Dermis microvascular lymphatic vessel endothelial cell (primary cell): ENCODE measurements at regions not wholly inside any gene's neighbourhood (a gene's known extent, or its start where the extent isn't known, plus 50 kb on each side); places are given as distances from the start of the nearest gene placed in this dataset.

Experiments
- DNase-seq, 2 donors: peaks; one replicate each; pipeline versions ENCODE4 v3.0.0 to v3.0.0-alpha.2; 2010; ENCODE audit warnings: low read depth in 2 of 2

DNA sequence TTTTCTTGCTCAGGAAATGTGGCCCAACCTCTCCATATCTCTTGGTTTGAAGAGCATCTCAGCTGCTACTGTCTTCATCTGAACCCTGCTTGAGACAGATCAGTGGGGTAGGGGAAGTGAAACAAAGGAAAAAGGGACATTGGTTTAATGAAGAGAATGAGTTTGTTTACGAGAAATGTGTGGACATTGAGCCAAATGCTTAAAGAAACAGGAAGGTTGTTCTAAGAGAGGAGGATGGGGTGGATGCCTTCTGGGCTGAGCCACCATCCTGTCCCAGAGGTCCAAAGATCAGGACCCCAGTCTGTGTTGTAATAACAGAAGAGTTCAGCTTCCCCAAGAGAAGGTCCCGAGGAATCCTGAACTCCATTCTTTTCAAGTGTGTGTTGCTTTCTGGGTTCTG, 369.7 kb downstream of the INSC start:
- DNase-seq, result no peak

DNA sequence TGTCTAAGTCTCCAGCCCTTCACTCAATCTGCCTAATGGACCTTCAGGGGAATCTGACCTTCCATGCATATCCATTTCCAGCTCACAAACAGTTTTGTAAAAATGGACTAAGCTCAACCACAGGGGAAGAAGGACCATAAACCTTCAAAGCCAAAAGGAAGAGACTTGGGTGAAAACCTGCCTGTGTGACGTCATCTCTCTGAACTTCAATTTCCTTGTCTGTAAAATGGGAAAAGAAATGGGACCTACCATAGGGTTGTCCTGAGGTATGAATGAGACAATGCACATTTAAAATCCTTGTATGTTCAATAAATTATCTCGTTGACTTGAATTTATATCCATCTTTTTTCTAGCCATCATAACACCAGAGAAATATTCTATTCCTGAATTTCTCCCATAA, 370.7 kb downstream of the INSC start:
- no peak for DNase-seq

DNA sequence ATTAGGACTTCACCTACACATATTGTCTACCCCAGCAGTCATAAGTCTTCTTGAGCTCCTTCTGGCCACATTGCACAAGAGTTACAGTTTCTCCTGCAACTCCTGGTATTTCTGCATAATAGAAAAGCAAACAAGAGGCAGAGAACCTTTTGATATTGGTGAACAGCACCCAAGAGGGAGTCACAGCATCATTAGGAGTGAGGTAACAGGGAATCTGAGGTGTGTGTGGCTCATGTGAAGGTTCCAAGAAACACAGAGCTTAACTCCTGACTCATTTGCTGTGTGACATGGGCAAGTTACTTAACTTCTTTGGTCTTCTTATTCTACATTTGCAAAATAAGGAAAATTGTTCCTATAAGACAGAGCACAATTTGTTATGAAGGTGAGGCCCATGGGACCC, 374.6 kb downstream of the INSC start:
- DNase-seq, result no peak

DNA sequence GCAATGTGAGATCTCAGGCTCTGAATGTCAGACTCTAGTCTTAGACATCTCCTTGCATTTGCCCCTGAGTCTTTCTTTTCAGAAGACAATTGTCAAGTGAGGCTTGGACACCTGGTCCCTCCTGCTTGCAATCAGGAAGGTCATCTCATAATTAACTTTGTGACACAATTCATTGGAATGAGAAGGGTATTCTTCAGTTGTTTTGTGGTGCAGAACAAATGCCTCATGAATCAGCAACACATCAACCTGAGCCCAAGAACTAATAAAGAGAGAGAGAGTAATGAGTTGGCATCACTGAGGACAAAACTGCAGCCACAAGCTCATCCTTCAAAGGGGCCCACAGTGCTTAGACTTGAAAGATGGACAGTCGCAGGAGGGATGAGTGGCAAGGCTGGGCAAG, 375.8 kb downstream of the INSC start:
- DNase-seq, result no peak

DNA sequence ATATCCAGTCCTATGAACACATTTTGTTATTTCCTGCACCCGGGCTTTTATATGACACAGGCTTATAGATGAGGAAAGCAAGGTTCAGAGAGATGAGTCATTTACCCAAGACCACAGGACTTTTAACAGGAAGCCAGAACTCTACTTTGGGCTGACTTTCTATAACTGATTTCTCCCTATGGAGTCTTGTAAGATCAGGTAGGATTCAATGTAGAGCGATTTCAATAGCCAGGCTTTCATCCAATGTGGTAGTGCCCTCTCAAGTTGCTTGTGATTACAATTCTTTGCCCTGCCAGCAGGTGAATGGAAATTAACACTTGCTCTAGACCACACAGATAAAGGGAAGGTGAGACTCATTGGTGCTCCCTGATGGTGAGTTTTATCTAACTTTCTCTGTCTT, 378.3 kb downstream of the INSC start:
- no peak for DNase-seq

DNA sequence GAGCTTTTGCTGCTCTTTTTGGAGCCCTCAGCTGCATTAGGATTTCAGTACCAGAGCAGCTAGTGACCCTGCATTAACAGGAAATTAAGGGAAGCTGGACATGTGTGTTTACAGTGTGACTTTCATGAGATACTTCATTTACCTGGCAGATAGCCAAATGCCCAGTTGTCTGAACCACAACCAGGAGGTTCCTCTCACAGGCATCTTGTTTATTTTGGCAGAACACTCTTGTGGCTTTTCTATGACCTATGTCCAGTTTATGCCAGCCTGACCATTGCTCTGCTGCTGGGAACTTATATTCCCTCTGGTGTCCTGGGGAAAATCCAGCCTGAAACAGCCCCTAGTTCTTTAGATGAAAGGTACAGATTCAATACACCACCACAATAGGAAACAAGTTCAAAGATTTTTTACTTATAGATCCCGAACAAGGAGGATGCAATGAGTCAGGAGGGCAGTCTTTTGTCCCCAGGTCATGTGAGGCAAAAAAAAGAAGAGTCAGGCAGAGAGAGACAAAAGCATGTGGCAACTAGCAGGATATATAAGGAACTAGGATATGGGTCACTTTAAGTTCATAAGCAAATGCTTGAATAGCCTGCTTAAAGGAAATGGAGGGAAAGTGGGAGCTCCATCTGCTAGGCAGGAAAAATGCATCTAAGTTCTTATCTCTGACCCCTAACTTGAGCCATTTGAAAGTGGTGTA, 379.3 kb downstream of the INSC start:
- no peak for DNase-seq

DNA sequence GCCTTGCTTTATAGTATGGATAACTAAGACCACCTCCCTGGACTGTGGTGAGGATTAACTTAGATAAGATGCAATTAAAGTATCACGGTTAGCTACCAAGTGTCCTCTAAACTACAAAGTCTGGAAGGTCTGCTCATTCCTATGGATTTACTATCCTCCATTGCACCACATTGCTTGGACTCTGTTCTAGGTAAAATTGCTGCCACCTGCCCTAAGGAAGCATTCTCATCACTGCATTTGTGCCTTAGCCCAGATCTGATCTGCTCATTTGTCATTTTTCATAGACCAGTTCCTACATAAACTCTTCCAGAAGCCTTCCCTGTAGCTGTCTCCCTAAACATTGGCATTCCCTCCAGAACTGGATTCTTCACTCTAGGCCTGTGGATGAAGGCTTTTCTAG, 380.0 kb downstream of the INSC start:
- no peak for DNase-seq

DNA sequence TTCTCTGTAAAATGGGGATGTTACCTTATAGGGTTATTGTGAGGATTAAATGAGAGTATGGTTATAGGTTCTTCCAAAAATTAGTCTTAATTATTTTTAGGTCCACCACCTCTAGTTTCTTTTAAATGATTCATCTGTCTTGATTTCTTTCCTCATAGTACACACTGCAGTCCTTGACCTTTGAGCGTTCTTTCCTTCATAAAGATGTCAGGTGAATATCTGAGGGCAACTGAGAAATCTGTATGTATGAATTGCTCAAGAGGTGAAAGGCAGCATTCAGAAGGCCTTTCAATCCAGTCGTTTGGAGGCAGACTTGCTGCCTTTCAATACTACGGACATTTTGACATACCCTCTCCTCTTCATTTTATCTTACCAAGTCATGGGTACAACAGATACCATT, 380.7 kb downstream of the INSC start:
- no peak for DNase-seq

DNA sequence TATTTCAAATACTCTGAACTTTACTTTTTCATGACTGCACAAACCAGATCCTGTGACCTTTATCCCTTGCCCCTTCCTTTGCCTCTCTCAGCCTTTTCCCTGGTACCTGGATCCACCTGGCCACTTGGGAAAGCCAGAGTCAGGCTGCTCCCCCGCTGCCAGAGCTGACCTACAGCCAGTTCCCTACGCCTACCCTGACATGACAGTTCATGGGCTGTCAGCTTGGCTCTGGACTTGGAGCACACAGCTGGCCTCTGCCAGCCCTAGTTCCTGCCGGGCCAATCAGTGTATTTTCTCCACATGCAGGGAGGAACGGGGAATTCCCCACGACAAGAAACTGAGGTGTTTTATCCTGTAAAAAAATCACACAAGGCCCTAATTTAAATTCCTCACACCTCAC, 382.6 kb downstream of the INSC start:
- no peak for DNase-seq

DNA sequence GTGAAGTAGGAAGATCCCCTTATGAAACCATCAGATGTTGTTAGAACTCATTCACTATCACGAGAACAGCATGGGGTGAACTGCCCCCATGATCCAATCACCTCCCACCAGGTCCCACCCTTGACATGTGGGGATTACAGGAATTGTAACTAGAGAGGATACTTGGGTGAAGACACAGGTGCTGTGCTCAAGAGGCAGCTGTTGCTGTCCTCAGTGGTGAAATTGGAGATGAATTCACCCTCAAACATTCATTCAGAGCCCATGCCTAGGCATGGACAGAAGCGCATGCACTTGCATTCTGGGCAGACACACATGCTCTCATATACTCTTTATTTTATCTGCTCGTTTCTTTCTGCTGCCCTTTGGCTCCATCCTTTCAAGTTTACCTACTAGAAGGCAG, 385.0 kb downstream of the INSC start:
- no peak for DNase-seq

DNA sequence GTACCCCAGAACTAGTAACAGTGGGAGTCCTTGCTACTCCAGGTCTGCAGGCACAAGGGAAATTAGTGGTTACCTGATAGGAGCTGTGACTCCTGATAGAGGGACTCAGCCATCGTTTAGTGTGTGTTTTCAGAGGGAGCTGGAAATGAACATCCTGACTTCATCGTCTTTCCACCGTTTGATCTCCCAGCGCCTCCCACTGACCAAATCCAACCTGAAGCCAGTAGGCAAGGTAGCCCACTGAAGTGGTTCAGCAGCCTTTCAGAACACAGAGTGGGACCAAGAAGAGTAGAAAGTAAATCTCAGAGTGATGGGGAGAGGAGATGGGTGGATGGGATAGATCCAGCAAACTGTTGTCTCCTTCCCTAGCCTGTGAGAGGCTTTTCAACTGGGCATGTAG, 385.9 kb downstream of the INSC start:
- no peak for DNase-seq

DNA sequence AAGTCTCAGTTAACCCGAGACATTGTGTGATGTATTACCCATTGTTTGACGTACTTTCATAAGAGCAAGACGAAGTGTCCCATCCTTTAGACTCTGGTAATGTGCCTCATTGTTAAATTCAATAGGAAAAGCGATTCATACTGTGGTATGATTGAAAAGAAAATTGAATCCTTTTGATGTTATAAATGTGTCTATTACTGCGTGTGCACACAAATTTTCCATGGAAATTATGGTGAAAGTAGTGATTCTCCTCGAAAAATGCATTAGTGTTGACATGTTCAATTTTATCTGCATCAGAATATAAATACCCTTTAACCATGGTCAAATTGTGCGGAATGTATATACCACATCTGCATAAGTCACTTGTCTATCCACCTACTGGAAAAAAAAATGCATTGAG, 386.8 kb downstream of the INSC start:
- no peak for DNase-seq

DNA sequence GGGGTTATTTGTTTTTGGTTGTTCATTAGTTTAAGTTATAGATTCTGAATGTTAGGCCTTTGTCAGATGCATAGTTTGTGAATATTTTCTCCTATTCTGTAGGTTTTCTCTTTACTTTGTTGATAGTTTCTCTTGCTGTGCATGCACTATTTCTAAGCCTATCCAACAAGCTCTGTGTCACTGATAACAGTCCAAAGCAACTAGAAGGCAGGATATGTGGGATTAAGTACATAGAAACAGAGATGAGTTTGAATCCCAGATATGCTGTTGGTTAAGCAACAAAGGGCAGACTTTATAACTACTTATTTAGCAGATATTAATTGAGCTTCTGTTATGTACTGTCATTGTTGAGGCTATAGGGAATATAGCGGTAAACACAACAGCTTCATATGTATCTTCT, 390.4 kb downstream of the INSC start:
- DNase-seq, result no peak

DNA sequence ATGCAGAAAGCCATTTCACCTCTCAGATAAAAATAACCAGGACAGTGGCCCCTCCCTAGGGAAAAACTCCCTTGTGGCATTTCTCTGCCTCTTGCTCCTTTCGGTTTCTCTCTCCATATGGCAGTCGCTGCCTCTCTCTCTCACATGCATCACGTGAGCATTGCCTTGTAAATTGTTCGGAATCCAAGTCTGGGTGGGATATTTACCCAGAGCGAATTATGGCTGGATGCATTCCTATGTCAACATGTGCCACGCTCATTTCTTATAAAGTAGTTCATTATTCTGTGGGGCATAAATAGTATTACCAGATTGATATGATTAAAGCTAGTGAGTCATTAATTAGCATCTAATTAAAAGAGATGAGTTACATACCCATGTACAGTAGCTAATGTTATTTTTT, 392.9 kb downstream of the INSC start:
- DNase-seq, result no peak

DNA sequence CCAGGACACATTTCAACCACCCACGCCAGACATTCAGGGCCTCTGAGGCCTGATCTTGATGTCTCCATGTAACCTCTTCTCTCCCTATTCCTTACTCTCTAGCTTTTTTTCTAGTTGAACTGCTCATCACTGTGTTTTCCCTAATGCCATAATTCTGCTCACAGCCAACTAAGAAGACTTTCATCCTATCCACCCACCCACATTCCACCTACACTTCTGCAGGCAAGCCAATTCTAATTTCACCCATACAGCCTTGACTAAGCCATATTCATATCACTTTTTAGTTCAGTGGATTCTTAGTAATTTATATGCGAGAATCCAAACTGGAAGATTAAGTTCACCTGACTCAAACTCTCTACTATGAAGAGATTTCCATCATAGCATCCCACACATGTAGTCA, 394.4 kb downstream of the INSC start:
- no peak for DNase-seq

DNA sequence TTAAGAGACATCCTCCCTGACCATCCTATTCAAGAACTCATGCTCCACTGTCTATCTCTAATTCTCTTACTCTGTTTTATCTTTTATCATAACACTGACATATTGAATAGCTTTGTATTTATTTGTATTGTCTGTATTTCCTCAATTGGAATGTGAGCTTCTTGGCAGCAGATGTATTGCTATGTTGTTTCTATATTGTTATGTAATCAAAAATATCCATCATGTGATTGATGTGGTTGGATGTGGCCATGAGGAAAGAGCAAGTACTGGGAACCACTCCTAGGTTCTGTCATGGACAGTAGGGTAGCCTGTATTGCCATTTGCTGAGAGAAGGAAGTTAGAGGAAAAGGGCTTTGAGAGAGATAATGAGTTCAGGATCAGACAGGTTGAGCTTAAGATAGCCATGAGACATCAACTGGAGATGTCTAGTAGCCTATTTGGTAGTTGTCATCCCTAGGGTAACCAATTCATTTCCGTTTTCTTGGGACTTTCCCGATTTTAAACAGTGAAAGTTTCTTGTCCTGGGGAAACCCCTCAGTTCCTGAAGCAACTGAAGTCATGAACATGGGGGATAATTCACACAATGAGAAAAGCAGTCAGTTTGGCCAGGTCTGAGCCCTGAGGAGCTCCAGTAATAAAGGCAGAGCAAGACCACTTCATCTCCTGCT, 404.5 kb downstream of the INSC start:
- DNase-seq, result no peak

DNA sequence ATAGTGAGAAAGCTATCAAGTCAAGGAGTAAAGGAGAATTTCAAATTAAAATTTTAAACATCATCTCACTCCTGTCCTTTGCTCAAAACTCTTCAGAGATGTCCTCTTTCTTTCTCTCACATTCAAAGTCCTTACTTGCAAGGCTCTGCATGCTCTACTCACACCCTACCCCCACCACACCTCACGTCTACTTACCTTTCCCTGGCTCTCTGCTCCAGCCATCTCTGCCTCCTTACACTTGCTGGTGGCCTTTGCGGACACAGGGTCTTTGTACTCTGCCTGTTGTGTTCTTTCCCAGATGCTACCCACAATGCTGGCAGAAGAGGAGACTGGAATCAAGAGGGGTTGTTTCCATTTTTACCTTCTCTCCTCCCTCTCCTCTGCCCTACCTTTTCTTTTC, 405.2 kb downstream of the INSC start:
- DNase-seq, result no peak

DNA sequence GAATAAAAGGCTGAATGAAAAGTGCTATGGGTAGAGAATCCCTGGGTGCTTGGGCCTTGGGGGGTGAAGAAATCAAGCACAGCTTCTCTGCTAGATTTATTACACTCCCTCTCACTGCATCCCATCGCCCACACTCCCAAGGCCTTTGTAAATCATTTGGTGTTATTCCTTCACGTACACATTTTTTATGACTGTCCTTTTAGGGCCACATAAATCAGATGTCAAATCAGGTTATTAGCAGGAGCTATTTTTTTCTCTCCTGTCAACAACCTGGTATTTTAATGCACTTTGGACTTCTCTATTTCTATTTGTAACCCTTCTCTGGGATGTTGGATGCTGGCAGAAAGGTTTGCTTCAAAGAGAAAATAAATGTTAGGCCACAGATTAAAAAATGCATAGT, 408.8 kb downstream of the INSC start:
- no peak for DNase-seq

DNA sequence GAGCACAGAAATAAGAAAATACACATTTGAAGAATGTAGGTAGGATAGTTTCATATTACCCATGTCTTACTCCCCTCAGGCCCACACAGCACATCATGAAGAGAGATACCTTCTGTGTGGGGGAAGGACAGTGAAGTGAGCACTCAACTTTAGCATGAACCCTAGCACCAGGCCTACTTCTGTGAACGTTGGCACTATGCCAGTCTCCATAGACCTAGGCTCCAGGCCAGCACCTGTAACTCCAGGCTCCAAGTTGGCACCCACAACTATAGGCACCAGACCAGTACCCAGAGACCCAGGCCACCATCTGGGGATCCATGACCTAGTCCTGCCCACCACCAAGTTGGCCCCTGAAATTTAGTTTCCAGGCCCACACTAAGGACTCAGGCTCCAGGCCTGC, 410.9 kb downstream of the INSC start:
- no peak for DNase-seq

DNA sequence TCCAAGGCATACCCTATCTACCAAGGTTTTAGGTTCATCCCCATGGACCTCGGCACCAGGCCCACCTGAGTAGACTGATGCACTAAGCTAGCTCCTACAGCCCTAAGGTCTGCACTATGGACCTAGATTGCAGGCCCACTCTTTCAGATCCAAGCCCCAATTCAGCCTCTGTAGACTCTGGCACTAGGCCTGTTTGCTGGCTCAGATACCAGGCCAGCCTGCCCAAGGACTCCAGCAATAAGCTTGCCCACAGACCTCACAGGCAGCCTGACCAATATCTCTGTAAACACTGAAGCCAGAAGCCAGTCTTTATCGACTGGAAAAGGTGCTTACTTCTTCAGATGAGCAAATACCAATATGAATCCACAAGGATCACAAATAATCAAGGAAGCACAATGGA, 411.3 kb downstream of the INSC start:
- no peak for DNase-seq

DNA sequence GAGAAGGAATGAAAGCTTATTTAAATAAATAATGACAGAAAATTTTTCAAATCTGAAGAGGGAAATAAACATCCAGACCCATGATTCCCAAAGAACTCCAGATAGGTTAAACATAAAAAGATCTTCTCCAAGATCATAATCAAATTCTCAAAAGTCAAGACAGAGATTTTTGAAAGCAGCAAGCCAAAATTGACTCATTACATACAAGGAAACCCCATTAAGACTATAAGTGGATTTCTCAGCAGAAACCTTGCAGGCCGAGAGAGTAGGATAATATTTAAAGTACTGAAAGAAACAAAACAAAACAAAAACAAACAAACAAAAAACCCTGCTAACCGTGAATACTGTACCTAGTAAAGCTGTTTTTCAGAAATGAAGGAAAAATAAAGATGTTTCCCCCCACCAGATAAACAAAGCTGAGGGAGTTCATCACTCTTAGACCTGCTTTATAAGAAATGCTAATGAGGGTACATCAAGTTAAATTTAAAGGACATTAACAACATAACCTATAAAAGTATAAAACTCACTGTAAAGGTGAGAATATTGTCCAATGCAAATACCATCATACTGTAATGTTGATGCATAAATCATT, 412.2 kb downstream of the INSC start:
- no peak for DNase-seq

DNA sequence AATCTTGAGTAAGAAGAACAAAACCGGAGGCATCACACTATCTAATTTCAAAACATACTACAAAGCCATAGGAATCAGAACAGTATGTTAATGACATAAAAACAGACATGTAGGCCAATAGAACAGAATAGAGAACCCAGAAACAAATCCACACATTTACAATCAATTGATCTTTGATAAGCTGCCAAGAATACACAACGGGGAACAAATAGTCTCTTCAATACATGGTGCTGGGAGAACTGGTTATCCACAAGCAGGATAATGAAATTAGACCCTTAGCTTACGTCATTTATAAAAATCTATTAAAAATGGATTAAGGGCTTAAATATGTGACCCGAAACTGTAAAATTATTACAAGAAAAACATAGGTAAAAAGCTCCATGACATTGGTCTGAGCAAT, 417.7 kb downstream of the INSC start:
- no peak for DNase-seq

DNA sequence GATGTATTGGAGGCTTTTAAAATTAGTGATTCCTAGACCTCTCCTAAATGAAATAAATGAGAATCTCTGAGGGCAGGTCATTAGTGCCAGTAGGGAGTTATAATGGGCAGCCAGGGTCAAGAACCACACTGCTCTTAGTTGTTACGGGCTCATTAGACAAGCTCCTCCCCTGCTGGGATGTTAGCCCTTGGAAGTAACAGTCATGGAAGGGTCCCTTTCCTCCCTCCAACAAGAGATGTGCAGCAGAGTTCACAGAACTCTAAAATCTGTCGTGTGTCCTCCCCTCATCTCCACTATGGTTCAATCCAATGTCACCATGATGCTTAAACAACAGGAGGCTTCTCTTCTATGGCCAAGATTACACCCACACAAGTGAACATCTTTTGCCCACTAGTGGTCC, 419.5 kb downstream of the INSC start:
- DNase-seq, result no peak
